ENCODE measurements at regions not wholly inside any gene's neighbourhood (a gene's known extent, or its start where the extent isn't known, plus 50 kb on each side); places are given as distances from the start of the nearest gene placed in this dataset.

- peaks cover 6% of the 10 kb centered on the region for H3K27me3 Mint-ChIP-seq (ENCODE audit: unreplicated experiment)
- peaks cover 4% of the 10 kb centered on the region for H3K4me1 Mint-ChIP-seq (ENCODE audit: unreplicated experiment)
- H3K36me3 Mint-ChIP-seq (ENCODE audit: low read depth, unreplicated experiment): no peaks in the 10 kb centered on the region
- no peak overlapping the region for H3K27ac Mint-ChIP-seq (ENCODE audit: unreplicated experiment)
- no peak for DNase-seq (ENCODE audit: low spot score)
- TF ChIP-seq, protein P1, sequence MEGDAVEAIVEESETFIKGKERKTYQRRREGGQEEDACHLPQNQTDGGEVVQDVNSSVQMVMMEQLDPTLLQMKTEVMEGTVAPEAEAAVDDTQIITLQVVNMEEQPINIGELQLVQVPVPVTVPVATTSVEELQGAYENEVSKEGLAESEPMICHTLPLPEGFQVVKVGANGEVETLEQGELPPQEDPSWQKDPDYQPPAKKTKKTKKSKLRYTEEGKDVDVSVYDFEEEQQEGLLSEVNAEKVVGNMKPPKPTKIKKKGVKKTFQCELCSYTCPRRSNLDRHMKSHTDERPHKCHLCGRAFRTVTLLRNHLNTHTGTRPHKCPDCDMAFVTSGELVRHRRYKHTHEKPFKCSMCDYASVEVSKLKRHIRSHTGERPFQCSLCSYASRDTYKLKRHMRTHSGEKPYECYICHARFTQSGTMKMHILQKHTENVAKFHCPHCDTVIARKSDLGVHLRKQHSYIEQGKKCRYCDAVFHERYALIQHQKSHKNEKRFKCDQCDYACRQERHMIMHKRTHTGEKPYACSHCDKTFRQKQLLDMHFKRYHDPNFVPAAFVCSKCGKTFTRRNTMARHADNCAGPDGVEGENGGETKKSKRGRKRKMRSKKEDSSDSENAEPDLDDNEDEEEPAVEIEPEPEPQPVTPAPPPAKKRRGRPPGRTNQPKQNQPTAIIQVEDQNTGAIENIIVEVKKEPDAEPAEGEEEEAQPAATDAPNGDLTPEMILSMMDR (IDR thresholded peaks at IDR 0.05; ENCODE audit: unreplicated experiment): no peak
- H3K4me3 Mint-ChIP-seq (ENCODE audit: unreplicated experiment): no peak overlapping the region
- H3K9me3 Mint-ChIP-seq (ENCODE audit: unreplicated experiment): no peaks in the 10 kb centered on the region
Measured at GRCh38 chr2:121993682-121994081, 238.2 kb downstream of the TSN start.

- DNase-seq (ENCODE audit: low spot score): no peak
- no peak overlapping the region for H3K4me3 Mint-ChIP-seq (ENCODE audit: unreplicated experiment)
- peaks cover 12% of the 10 kb centered on the region for H3K4me1 Mint-ChIP-seq (ENCODE audit: unreplicated experiment)
- H3K27ac Mint-ChIP-seq (ENCODE audit: unreplicated experiment): no peak overlapping the region
- H3K9me3 Mint-ChIP-seq (ENCODE audit: unreplicated experiment): no peaks in the 10 kb centered on the region
- TF ChIP-seq, protein P1 (IDR thresholded peaks at IDR 0.05; ENCODE audit: unreplicated experiment): no peak
- H3K27me3 Mint-ChIP-seq (ENCODE audit: unreplicated experiment): peaks cover 6% of the 10 kb centered on the region
- H3K36me3 Mint-ChIP-seq (ENCODE audit: low read depth, unreplicated experiment): no peaks in the 10 kb centered on the region
Measured at GRCh38 chr2:121994238-121995206, 239.1 kb downstream of the TSN start.

DNA sequence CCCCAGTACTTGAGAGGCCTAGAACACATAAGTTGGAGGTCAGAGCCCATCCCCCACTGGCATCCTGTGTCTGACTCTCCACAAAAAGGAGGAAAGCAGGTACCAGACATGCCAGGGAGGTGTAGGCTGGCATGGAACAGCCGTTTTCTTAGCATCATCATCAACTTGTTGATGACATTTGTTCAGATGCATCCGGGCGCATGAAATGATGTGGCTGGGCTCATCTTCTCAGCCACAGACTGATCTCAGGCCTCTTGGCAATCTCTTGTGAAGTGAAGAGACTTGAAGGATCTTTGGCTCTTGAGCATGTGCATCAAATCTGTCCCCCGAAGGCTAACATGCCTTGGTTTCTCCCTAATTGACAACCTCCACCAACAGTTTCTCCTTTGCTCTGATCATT lies 243.3 kb downstream of the TSN start:
- no peak overlapping the region for H3K27ac Mint-ChIP-seq (ENCODE audit: unreplicated experiment)
- H3K4me1 Mint-ChIP-seq (ENCODE audit: unreplicated experiment): peaks cover 15% of the 10 kb centered on the region
- H3K9me3 Mint-ChIP-seq (ENCODE audit: unreplicated experiment): no peaks in the 10 kb centered on the region
- H3K27me3 Mint-ChIP-seq (ENCODE audit: unreplicated experiment): peaks cover 8% of the 10 kb centered on the region
- TF ChIP-seq, protein P1 (IDR thresholded peaks at IDR 0.05; ENCODE audit: unreplicated experiment): no peak
- no peak for DNase-seq (ENCODE audit: low spot score)
- H3K36me3 Mint-ChIP-seq (ENCODE audit: low read depth, unreplicated experiment): no peaks in the 10 kb centered on the region
- H3K4me3 Mint-ChIP-seq (ENCODE audit: unreplicated experiment): no peak overlapping the region

- DNase-seq (ENCODE audit: low spot score): no peak
- Mint-ChIP-seq H3K27me3 (ENCODE audit: unreplicated experiment) (peaks cover 8% of the 10 kb centered on the region), H3K36me3 (ENCODE audit: low read depth, unreplicated experiment) (no peaks in the 10 kb centered on the region), H3K4me3 (ENCODE audit: unreplicated experiment) (no peak overlapping the region), H3K4me1 (ENCODE audit: unreplicated experiment) (peaks cover 15% of the 10 kb centered on the region), H3K27ac (ENCODE audit: unreplicated experiment) (no peak overlapping the region), H3K9me3 (ENCODE audit: unreplicated experiment) (no peaks in the 10 kb centered on the region)
- TF ChIP-seq, protein P1 (IDR thresholded peaks at IDR 0.05; ENCODE audit: unreplicated experiment): no peak
Measured at GRCh38 chr2:121999264-121999663, 243.8 kb downstream of the TSN start.

Data from endothelial cell (in vitro differentiated cells).